ENCODE measurements at regions not wholly inside any gene's neighbourhood (a gene's known extent, or its start where the extent isn't known, plus 50 kb on each side); places are given as distances from the start of the nearest gene placed in this dataset.

GRCh38 chr14:61171727-61172126 lies 109.4 kb downstream of the TMEM30B start:
- no peak for DNase-seq (ENCODE audit: low read depth)
- TF ChIP-seq CTCF (IDR thresholded peaks at IDR 0.05; ENCODE audit: control insufficient read depth, extremely low read depth, insufficient read depth), result no peak
- no peak overlapping the region for H3K4me3 ChIP-seq (ENCODE audit: low read depth, low read length)

GRCh38 chr14:61168141-61168540 lies 113.0 kb downstream of the TMEM30B start:
- no peak overlapping the region for H3K4me3 ChIP-seq (ENCODE audit: low read depth, low read length)
- DNase-seq (ENCODE audit: low read depth), result no peak
- TF ChIP-seq CTCF (IDR thresholded peaks at IDR 0.05; ENCODE audit: control insufficient read depth, extremely low read depth, insufficient read depth), result no peak

GRCh38 chr14:61167642-61168041 lies 113.5 kb downstream of the TMEM30B start:
- TF ChIP-seq CTCF (IDR thresholded peaks at IDR 0.05; ENCODE audit: control insufficient read depth, extremely low read depth, insufficient read depth), result no peak
- no peak overlapping the region for H3K4me3 ChIP-seq (ENCODE audit: low read depth, low read length)
- no peak for DNase-seq (ENCODE audit: low read depth)

GRCh38 chr14:61160798-61161197 lies 120.3 kb downstream of the TMEM30B start:
- TF ChIP-seq CTCF (IDR thresholded peaks at IDR 0.05; ENCODE audit: control insufficient read depth, extremely low read depth, insufficient read depth), result no peak
- DNase-seq (ENCODE audit: low read depth), result no peak
- no peak overlapping the region for H3K4me3 ChIP-seq (ENCODE audit: low read depth, low read length)

GRCh38 chr14:61154641-61155040 lies 126.5 kb downstream of the TMEM30B start:
- TF ChIP-seq CTCF (IDR thresholded peaks at IDR 0.05; ENCODE audit: control insufficient read depth, extremely low read depth, insufficient read depth), result no peak
- no peak for DNase-seq (ENCODE audit: low read depth)
- no peak overlapping the region for H3K4me3 ChIP-seq (ENCODE audit: low read depth, low read length)

GRCh38 chr14:61153914-61154545 lies 127.1 kb downstream of the TMEM30B start:
- no peak overlapping the region for H3K4me3 ChIP-seq (ENCODE audit: low read depth, low read length)
- no peak for DNase-seq (ENCODE audit: low read depth)
- no peak for TF ChIP-seq CTCF (IDR thresholded peaks at IDR 0.05; ENCODE audit: control insufficient read depth, extremely low read depth, insufficient read depth)

GRCh38 chr14:61153431-61153830 lies 127.7 kb downstream of the TMEM30B start:
- H3K4me3 ChIP-seq (ENCODE audit: low read depth, low read length), result no peak overlapping the region
- TF ChIP-seq CTCF (IDR thresholded peaks at IDR 0.05; ENCODE audit: control insufficient read depth, extremely low read depth, insufficient read depth), result no peak
- DNase-seq (ENCODE audit: low read depth), result no peak
